Activated CD8-positive, alpha-beta memory T cell treated with anti-CD3 and anti-CD28 coated beads for 4 hours (primary cell): ENCODE measurements at regions not wholly inside any gene's neighbourhood (a gene's known extent, or its start where the extent isn't known, plus 50 kb on each side); places are given as distances from the start of the nearest gene placed in this dataset.

Source experiments
- DNase-seq, 2 donors: peaks; one replicate each; pipeline ENCODE4 v3.0.0-alpha.2; 2020; ENCODE audit warnings: low read depth in 2 of 2

DNA sequence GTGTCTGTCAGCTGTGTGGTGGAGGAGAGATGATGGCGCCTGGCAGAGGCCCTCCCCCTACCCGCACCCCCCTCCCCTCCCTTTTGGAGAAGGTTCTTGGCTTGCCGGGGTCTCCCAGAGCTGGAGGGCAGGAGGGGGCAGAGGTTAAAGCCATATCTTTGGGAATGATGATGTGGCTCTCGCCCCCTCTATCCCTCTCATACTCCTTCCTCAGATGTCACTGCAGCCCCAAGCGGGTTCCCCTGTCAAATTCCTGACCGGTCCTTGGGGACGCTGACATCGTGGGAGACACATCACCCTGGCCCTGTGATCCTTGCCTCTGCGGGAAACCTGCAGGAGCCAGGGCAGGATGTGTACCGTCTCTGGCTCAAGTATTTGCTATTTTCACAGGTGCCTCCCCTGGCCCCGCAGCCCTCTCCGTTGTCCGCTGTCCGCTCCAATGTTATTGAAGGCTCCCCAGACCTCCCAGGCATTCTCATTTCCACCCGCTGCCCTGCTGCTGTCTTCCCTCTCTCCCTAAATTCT is 109.5 kb downstream of the FOXD1 start:
- no peak for DNase-seq

DNA sequence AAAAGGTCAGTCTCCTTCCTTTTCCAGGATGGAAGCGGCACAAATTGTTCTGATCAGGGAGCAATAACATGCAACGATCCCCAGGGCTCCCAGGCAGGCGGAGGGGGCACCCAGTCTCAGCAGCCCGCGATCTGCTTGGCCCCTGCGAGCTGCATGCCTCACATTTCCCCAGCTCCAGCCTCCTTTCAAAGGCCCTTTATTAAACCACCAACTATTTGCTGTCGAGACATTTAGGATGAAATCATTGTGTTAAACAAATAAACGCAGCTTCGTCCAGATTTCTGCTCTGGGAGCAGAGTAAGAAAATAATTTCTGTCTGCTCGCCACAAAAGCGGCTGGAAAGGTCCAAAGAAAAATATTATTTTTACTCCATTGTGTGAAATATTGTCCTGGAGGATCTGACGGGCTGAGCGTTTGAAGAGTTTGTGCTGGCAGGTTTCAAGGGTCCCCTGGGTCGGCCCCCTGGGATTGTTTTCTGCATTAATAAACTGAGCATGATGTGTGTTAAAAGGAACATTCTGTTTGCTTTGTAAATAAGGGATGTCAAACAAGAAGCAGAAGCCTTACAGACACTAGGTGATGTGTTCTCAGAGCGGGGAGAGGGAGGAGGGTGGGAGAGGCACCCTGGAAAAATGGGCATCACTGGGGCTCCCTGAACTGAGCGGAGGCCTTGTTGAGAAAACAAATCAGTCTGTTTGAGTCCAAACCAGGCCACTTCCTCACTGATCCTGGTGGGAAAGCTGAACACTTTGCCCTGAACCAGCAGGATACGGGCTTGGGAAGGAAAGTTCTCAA is 110.1 kb downstream of the FOXD1 start:
- DNase-seq, result no peak

DNA sequence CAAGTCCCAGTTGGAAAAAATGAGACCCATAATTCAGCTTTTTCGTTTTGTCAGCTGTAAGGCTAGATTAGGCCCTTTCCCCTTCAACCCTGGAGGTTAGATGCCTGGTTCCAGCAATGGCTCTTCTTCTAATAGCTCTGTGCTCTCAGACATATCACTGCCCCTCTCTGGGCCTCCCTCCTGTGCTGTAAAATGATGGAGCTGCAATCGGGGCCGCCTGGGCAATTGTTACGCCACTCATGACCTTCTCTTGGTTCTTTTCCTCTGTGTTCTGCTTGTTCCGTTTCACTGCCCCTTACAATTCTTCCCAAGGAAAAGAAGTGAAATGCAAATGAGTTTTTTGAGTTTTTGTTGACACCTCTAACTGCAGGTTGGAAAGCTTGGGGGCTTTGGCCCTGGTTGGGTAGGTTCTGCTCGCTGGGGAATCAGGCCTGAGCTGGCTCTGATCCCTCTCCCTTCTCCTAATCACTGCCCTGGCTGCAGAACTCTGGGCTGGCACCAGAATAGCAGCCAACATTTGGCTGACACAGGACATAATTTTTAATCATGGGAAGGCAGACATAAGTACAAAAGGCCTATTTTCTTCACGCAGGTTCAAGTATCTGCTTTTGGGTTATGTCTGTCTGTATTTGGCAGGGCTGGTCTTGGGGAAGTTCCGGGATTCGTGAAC is 110.9 kb downstream of the FOXD1 start:
- DNase-seq, result no peak

DNA sequence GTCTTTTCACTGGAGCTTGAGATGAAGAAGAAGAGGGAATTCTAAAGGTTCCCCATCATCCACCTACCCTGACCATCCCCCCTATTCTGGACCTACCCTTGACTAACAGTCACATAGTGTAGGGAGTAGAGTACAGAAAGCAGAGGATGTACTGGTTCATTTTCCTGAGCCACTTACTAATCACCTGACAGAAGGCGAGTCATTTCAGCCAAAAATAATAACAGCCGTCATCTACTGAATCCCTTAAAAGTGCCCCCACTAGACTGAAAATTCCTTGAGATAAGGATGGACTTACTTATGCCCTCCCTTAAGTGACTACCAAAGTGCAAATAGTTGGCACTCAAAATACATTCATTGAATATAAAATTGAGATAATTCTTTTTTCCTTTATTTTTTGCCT is 112.2 kb downstream of the FOXD1 start:
- no peak for DNase-seq

DNA sequence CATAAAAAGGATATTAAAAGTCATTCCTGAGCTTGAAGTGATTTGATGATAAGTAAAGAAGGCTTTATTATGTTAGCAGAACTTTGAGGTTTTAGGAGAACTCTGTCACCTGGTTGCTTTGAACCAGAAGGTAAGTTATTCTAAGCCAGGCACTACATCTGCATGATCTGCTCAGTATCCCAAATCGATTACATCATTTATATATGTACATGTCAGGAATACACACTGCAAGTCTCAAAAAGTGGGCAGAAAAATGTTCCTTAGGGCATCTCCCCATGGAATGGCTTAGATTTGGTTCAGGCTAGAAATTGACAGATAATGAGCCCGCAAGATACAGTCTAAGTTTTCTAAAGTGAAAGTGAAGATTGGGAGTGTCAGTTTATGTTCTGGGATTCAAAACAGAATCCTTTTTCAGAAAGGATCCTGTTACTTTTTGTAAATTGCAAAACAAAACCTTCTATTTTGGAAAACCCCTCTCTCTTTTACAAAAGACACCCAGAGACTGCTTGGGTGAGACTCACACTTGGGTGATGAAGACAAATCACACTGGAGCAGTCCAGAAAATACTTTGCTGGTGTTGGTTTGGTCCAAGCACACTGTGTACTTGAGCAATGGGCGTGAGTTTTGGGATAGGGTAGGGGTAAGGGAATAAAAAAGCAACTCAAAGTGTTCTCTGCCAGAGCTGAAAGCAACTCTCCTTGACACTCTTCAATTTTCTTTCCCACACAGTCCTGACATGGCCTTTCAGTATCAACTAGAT is 114.5 kb downstream of the FOXD1 start:
- no peak for DNase-seq

DNA sequence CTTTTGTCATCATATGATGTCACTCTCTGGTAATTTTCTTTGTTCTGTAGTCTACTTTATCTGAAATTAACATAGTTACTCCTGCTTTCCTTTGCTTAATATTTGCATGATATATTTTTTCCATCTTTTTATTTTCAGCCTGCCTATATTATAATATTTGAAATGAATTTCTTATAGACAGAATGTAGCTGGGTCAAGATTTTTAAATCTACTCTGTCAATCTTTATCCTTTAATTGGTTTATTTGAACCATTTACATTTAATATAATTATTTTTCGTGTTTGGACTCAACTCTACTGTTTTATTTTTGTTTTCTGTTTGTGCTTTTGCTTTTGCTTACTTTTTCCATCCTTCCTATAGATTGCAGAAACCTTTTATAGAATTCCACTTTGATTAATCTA is 118.0 kb downstream of the FOXD1 start:
- no peak for DNase-seq

DNA sequence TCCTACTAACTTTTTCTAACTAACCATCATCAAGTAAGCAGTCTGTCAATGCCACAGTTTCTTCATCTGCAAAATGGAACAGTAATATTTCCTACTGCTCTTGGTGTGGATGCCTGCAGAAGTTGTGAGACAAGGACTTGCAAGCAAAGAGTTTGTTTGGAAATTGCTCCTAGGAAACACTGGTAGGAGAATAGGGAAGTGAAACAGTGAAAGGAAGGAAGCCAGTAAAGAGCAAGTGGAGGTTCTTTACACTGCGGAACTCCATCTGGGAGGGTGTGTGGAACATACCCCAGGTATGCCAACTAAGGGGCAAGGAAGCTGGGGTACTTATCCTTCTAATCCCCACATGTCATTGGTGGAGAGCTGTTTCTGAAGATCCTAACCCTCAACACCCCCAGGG is 119.9 kb downstream of the FOXD1 start:
- no peak for DNase-seq

DNA sequence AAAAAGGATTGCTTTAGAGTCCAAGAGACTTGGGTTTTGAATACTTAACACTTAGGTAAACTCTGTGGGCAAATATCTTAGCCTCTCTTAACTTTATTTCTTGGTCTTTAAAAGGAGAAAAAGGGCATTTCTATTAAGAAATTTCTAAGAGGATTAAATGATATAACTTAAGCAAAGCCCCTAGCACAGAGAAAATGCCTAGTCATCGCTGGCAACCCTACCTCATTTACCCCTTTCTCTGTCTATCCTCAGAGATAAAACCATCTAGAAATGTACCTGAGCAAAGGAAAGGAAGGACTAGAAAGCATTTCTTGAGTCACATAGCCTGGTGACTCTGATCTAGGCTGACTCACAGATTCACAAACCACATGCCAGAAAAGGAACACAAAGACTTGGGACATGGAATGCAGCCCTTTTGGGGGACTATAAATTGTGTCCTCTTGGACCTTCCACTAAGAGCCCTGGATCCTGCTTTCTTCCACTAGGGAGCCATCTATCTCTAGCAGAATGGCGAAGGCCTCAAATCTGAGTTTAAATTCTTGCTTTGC is 120.6 kb downstream of the FOXD1 start:
- DNase-seq, result no peak

DNA sequence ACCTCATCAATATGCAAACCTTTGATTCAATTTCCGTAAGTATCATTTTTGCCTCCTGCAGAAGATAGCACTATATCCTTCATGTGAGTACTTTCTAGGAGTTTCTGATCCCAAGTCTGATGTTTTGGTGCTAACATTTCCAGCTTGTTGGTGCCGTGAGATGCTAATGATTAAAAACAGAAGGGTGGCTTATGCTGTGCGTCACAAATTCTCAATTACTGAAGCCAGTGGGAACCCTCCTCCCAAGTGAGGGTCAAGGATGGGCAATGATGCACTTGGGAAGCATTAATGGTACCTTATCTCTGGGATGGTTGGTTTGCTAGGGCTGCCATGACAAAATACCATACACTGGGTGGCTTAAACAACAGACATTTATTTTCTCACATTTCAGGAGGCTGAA is 123.0 kb downstream of the FOXD1 start:
- DNase-seq, result no peak

DNA sequence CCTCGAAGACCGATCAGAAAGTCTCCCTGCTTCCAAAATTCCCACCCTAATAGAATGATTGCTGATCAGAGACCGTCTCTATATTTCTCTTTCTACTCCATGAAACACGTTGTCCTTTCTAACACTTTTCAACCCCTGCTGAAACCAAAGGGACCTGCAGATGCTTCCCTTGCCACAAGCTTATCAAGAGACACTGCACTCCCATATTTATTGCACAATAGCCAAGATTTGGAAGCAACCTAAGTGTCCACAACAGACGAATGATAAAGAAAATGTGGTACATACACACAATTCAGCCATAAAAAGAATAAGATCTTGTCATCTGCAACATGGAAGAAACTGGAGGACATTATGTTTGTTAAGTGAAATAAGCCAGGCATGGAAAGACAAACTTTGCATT is 125.1 kb downstream of the FOXD1 start:
- DNase-seq, result no peak

DNA sequence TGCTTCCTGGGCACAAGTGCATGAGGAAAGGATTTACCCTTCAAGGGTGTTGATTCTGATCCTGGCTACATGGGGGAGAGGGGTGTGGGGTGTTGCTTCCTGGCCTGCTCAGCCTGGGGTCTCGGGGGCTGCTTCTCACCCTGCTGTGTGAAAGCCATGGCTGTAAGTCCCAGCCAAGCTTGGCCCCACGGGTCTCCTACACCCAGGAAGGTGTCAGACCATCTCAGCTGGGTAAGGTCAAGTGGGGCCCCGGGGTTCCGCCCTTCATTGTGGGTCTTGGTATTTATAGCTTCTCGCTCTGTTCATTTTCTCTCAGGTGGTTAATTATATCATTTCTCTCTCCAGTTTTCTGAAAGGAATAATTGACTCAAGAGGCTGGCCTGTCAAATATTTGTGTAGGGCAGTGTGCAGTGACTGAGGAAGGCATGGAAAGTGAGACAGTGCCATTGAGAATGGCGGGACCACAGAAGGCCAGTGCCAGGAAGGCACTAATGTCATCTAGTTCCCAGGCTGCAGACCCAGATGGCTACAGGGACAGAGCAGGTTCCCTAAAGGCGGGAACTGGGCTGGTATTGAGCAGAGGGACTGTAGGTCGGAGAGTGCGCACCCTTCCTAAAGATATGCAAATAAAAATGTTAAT is 126.0 kb downstream of the FOXD1 start:
- no peak for DNase-seq

DNA sequence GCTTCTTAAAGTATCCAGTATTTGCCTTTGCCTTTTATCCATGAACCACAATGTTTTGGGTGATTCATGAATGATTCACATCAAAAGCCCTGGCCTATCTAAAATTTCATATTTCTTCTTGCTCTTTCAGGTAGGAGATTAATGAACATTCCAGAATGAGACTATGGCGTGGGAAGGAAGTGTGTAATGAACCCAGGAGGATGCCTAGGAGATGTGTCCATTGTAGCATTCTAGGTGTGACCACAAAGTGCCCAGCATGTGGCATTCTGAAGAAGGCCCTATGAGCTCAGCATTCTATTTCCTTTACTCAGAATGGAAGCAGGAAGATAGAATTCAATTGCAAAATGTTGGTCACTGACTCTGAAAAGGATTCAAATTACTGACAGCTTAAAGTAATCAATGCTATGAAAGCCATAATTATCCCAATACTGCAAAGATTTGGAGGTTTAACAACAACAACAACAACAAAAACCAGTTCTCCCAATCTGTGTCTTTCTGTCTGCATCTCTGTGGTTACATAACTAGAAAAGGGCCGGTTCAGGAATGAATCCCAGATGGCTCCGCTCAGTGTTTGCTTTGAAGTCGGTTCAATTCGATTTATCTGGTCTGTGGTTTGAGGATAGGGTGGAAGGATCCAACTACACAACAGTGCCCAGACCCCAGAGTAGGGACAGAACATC is 126.7 kb downstream of the FOXD1 start:
- no peak for DNase-seq

DNA sequence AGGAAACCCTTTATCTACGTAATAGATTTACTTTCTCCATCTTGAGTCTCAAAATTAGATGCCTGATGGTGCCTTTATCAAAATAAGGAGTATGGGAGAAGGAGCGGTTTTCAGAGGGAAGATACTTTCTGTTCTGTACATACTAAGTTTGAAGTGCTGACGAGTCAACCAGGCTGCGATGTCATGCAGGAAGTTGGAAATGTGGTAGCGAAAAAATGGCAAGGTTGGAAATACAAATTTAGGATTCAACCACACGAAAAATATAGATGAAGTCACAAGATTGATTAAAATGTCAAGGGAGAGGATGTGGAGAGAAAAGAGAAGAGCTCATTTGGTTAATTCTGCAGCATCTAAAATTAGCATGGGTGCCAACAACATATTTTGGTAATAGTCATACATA is 129.5 kb downstream of the FOXD1 start:
- DNase-seq, result no peak

DNA sequence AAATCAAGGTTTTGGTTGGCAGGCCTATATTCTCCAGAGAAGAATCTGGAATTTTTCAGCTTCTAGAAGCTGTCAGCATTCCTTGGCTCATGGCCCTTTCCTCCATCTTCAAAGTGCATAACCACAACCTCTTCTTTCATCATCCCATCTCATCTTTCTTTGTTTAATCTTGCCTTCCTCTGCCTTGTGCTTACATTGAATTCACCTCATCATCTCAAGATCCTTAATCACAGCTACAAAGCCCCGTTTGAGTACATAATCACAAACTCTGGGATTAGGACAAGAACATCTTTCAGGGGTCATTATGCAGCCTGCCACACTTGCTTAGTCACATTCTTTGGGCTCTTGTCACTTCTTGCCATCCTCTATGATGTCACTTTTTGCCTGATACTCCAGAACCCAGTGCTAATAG is 130.3 kb downstream of the FOXD1 start:
- no peak for DNase-seq

DNA sequence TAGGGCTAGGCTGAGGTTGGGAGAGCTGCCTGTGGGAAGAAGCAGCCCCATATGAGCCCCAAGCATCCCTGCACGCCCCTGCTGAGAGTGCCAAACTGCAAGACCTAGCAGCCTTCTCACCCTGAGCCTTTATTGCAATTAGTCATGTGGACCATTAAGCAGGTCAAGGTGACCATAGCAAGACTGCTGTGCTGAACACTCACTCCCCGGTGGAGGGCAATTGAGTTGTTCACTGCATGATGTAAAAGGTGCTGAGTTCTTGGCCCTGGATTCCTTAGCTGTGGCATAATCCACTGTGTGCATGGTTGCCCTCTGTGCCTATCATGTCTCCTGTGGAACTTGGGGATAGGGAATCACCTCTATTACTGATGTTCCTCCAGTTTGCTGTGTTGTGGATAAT is 131.1 kb downstream of the FOXD1 start:
- no peak for DNase-seq

DNA sequence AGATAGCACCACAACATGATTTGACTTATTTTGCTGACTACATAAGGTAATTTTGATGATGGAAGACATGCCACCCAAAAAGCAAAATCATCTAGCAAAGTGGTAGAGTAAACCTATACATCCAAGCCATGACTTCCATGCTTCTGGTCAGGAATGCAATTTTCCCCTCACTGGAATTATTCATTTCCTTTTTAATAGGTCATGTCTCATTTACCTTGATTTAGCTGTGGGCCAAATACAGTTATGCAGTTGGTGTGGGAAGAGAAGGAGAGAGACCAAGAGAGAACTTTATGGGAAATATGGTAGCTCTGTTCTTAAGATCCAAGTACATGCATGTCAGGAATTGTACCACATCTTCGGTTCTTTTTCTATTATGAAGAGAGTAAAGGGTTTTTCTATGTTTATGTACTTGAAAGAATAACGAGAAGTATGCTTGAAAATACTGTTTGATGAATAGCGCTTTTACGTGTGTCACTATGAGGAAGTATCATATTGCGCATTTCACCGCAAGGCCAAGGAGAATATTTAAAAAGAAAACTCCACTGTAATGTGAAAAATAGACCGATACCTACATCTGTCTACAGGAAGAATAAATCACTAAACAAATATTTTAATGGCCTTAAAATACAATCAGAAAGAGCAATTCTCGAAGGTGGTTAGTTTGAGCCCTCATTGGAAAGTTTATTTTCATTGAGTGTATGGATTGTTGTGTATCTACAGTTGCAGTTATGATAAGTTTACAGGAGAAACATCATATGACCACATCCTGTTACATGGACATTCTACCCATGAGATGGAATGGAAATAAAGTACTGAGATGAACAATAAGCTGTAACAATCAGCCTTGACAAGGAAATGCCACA is 134.0 kb downstream of the FOXD1 start:
- DNase-seq, result no peak

DNA sequence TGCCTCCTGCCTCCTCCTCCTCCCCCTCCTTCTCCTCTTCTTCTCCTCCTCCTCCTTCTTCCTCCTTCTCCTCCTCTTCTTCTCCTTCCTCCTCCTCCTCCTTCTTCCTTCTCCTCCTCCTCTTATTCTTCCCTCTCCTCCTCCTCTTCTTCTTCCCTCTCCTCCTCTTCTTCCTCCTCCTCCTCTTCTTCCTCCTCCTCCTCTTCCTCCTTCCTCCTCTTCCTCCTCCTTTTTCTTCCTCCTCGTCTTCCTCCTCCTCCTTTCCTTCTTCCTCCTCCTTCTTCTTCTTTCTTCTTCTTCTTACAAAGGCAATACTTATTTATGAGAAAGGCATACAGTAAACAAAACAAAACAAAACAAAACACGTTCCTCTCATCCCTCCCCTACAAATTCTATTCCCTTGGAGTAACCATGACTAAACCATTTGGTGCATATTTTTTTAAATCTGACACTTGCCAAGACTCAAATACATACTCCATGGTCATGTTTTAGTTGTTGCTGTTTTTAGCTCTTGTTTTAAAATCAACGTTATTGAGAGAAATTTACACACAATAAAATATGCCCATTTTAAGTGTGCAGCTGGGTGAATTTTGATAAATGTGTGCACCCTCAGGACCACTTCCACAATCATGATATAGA is 135.6 kb downstream of the FOXD1 start:
- no peak for DNase-seq

DNA sequence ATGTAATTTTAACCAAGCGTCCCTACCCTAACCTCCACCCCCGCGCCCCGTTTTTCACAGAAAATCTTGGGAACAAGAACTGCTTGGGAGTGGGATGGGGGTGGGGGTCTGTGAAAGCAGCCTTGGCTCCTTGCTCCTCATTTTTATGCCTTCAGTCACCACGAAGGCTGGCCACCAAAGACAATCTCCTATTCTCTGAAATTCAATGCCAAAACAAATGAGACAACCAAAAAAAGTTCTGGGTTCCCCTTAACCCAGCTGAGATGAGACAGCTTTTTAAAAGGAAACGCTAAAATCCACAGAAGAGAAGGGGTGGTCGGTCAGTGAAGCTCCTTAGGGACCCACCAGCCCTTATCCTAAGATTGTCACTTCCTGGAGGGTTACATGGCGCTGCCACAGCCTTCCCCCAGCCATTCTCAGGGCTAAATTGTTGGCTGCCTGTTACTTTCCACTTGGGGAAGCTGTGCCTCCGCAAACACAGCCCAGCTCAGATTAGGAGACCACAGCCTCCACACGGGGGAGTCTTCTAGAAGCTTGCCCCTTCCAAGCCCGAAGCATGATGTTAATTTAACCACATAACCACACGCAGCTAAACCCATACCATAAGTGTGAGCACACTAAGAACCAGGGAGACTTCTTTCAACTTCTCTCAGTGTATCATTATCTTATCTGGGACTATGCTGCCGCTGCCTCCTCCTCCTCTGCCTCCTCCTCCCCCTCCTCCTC is 136.3 kb downstream of the FOXD1 start:
- DNase-seq, result no peak
